ENCODE measurements at regions not wholly inside any gene's neighbourhood (a gene's known extent, or its start where the extent isn't known, plus 50 kb on each side); places are given as distances from the start of the nearest gene placed in this dataset.

GRCh38 chr1:80064524-80064923, 1058.0 kb upstream of the ADGRL4 start:
- Mint-ChIP-seq H3K4me3 (ENCODE audit: low read depth) (no peak overlapping the region), H3K27ac (no peak overlapping the region), H3K27me3 (ENCODE audit: low read depth) (no peaks in the 10 kb centered on the region), H3K9me3 (peaks cover 8% of the 10 kb centered on the region), H3K36me3 (ENCODE audit: low read depth) (no peaks in the 10 kb centered on the region), H3K4me1 (ENCODE audit: low read depth) (no peaks in the 10 kb centered on the region)
- intact Hi-C loops (cut with micrococcal nuclease) = no loop called here
- no peak for DNase-seq (ENCODE audit: low spot score)

DNA sequence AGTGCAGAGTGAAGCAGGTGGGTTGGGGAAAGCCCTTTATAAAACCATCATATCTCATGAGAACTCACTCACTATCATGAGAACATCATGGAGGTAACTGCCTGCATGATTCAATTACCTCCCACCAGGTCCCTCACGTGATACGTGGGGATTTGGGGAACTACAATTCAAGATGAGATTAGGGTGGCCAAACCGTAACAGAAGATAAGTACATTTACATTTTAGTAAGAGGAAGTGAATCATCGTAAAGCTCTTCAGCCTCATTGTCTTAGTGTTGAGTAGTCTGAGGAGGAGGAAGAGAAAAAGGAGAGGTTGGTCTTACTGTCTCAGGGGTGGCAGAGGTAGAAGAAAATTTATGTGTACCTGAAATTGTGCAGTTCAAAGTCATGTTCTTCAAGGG, 1053.4 kb upstream of the ADGRL4 start:
- Mint-ChIP-seq H3K27me3 (ENCODE audit: low read depth) (no peaks in the 10 kb centered on the region), H3K36me3 (ENCODE audit: low read depth) (no peaks in the 10 kb centered on the region), H3K4me3 (ENCODE audit: low read depth) (no peak overlapping the region), H3K4me1 (ENCODE audit: low read depth) (no peaks in the 10 kb centered on the region), H3K27ac (no peak overlapping the region), H3K9me3 (peaks cover 8% of the 10 kb centered on the region)
- DNase-seq (ENCODE audit: low spot score) = no peak
- intact Hi-C loops (cut with micrococcal nuclease) = no loop called here

DNA sequence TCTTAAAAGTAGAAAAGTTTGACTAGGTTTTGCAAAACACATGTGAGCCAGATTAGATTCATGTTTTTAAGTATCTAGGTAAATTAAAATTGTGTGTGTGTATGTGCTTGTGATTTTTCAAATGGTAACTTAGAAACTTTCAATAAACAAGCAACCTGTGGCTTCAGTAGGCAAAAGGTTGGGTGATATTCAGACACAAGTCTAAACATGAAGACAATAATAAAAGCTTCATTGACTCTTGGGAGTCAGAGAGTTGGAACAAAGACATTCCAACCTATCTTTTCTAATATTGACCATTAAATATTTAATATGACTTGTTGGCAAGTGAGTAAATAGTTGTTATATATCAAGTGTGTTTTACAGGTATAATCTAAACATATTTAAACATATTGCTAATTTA, 1049.6 kb upstream of the ADGRL4 start:
- DNase-seq (ENCODE audit: low spot score) = no peak
- Mint-ChIP-seq H3K9me3 (peaks cover 21% of the 10 kb centered on the region), H3K36me3 (ENCODE audit: low read depth) (no peaks in the 10 kb centered on the region), H3K4me3 (ENCODE audit: low read depth) (no peak overlapping the region), H3K27ac (no peak overlapping the region), H3K4me1 (ENCODE audit: low read depth) (no peaks in the 10 kb centered on the region), H3K27me3 (ENCODE audit: low read depth) (no peaks in the 10 kb centered on the region)
- intact Hi-C loops (cut with micrococcal nuclease) = no loop called here

- no peaks in the 10 kb centered on the region for H3K4me1 Mint-ChIP-seq (ENCODE audit: low read depth)
- intact Hi-C loops (cut with micrococcal nuclease) = no loop called here
- no peaks in the 10 kb centered on the region for H3K36me3 Mint-ChIP-seq (ENCODE audit: low read depth)
- no peak overlapping the region for H3K27ac Mint-ChIP-seq
- peaks cover 17% of the 10 kb centered on the region for H3K9me3 Mint-ChIP-seq
- no peaks in the 10 kb centered on the region for H3K27me3 Mint-ChIP-seq (ENCODE audit: low read depth)
- H3K4me3 Mint-ChIP-seq (ENCODE audit: low read depth) = no peak overlapping the region
- no peak for DNase-seq (ENCODE audit: low spot score)
Observed at GRCh38 chr1:80054129-80054528, 1047.6 kb upstream of the ADGRL4 start.

DNA sequence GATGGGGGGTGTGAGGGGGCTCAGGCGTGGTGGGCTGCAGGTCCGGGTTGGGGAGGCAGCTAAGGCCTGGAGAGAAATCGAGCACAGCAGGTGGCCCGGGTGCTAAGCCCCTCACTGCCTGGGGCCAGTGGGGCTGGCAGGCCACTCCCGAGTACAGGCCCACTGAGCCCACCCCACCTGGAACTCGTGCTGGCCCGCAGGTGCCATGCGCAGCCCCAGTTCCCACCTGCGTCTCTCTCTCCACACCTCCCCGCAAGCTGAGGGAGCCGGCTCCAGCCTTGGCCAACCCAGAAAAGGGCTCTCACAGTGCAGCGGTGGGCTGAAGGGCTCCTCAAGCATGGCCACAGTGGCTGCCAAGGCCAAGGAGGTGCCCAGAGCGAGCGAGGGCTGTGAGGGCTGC, 1047.1 kb upstream of the ADGRL4 start:
- H3K27me3 Mint-ChIP-seq (ENCODE audit: low read depth) = no peaks in the 10 kb centered on the region
- H3K4me1 Mint-ChIP-seq (ENCODE audit: low read depth) = no peaks in the 10 kb centered on the region
- no peak overlapping the region for H3K27ac Mint-ChIP-seq
- no peak for DNase-seq (ENCODE audit: low spot score)
- H3K9me3 Mint-ChIP-seq = peaks cover 17% of the 10 kb centered on the region
- intact Hi-C loops (cut with micrococcal nuclease) = no loop called here
- no peaks in the 10 kb centered on the region for H3K36me3 Mint-ChIP-seq (ENCODE audit: low read depth)
- H3K4me3 Mint-ChIP-seq (ENCODE audit: low read depth) = no peak overlapping the region

DNA sequence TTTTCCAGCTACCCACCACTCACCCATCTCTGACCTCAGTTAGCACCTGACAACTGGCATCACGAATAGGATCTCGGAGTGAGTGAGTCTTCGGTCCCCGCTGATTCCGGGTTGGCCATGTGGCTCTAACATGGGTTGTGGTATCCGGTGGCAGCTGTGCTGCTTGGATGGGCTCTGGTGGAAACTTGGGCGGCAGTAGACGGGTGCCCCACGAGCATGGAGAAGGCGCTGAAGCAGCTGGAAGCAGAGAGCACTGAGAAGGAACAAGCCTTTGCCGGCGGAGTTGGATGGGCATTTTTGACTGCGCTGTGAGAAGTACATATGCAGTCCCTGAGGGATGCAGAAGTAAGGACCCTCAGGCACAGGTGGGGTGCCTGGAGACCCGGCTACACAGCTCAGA, 1044.0 kb upstream of the ADGRL4 start:
- DNase-seq (ENCODE audit: low spot score) = no peak
- H3K9me3 Mint-ChIP-seq = peaks cover 22% of the 10 kb centered on the region
- no peak overlapping the region for H3K27ac Mint-ChIP-seq
- H3K4me3 Mint-ChIP-seq (ENCODE audit: low read depth) = no peak overlapping the region
- no peaks in the 10 kb centered on the region for H3K36me3 Mint-ChIP-seq (ENCODE audit: low read depth)
- H3K27me3 Mint-ChIP-seq (ENCODE audit: low read depth) = no peaks in the 10 kb centered on the region
- intact Hi-C loops (cut with micrococcal nuclease) = no loop called here
- no peaks in the 10 kb centered on the region for H3K4me1 Mint-ChIP-seq (ENCODE audit: low read depth)

DNA sequence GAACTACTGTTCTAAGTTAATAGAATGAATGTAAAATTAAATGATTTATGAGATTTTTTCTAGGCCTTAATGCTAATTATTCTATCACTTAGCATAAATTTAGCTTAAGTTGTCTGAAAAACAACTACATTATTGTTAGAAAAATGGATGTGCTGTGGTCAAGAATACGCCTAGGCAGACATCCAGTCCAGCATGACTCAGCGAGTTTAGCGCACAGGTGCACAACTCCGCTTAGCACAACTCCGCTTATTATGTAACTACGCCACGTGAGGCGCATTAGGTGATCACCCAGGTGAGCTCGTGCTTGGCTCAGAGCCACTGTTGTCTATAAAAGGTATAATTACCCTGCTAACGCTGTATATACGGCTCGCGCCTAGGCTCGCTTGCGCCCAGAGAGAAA, 1043.6 kb upstream of the ADGRL4 start:
- Mint-ChIP-seq H3K27ac (no peak overlapping the region), H3K27me3 (ENCODE audit: low read depth) (no peaks in the 10 kb centered on the region), H3K9me3 (peaks cover 22% of the 10 kb centered on the region), H3K36me3 (ENCODE audit: low read depth) (no peaks in the 10 kb centered on the region), H3K4me3 (ENCODE audit: low read depth) (no peak overlapping the region), H3K4me1 (ENCODE audit: low read depth) (no peaks in the 10 kb centered on the region)
- DNase-seq (ENCODE audit: low spot score) = no peak
- intact Hi-C loops (cut with micrococcal nuclease) = no loop called here

GRCh38 chr1:80048716-80049115, 1042.2 kb upstream of the ADGRL4 start:
- no peaks in the 10 kb centered on the region for H3K27me3 Mint-ChIP-seq (ENCODE audit: low read depth)
- no peaks in the 10 kb centered on the region for H3K36me3 Mint-ChIP-seq (ENCODE audit: low read depth)
- no peak for DNase-seq (ENCODE audit: low spot score)
- intact Hi-C loops (cut with micrococcal nuclease) = no loop called here
- no peak overlapping the region for H3K27ac Mint-ChIP-seq
- peaks cover 22% of the 10 kb centered on the region for H3K9me3 Mint-ChIP-seq
- H3K4me1 Mint-ChIP-seq (ENCODE audit: low read depth) = no peaks in the 10 kb centered on the region
- no peak overlapping the region for H3K4me3 Mint-ChIP-seq (ENCODE audit: low read depth)

GRCh38 chr1:80047791-80048190, 1041.3 kb upstream of the ADGRL4 start:
- no peak for DNase-seq (ENCODE audit: low spot score)
- intact Hi-C loops (cut with micrococcal nuclease) = no loop called here
- H3K27me3 Mint-ChIP-seq (ENCODE audit: low read depth) = no peaks in the 10 kb centered on the region
- H3K27ac Mint-ChIP-seq = no peak overlapping the region
- H3K4me3 Mint-ChIP-seq (ENCODE audit: low read depth) = no peak overlapping the region
- H3K4me1 Mint-ChIP-seq (ENCODE audit: low read depth) = no peaks in the 10 kb centered on the region
- peaks cover 24% of the 10 kb centered on the region for H3K9me3 Mint-ChIP-seq
- H3K36me3 Mint-ChIP-seq (ENCODE audit: low read depth) = no peaks in the 10 kb centered on the region

DNA sequence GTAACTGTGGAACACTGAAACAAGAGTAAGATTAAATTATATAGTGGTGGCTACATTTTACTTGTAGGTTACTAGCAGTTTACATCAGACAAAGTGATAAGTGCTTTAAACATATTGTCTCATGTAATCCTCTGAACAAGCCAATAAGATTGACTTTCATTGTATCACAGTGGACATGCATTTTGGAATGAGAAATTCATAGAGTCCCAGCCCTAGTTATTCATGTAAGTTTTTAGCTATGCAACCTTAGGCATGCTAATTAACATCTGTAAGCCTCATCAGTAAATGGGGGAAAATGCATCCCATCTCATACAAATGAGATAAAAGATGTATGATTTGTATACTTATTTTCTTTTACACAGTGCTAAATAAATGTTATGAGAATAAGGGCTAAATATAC, 1038.1 kb upstream of the ADGRL4 start:
- peaks cover 24% of the 10 kb centered on the region for H3K9me3 Mint-ChIP-seq
- intact Hi-C loops (cut with micrococcal nuclease) = no loop called here
- H3K27me3 Mint-ChIP-seq (ENCODE audit: low read depth) = no peaks in the 10 kb centered on the region
- no peaks in the 10 kb centered on the region for H3K4me1 Mint-ChIP-seq (ENCODE audit: low read depth)
- H3K27ac Mint-ChIP-seq = no peak overlapping the region
- no peak overlapping the region for H3K4me3 Mint-ChIP-seq (ENCODE audit: low read depth)
- no peaks in the 10 kb centered on the region for H3K36me3 Mint-ChIP-seq (ENCODE audit: low read depth)
- DNase-seq (ENCODE audit: low spot score) = no peak

DNA sequence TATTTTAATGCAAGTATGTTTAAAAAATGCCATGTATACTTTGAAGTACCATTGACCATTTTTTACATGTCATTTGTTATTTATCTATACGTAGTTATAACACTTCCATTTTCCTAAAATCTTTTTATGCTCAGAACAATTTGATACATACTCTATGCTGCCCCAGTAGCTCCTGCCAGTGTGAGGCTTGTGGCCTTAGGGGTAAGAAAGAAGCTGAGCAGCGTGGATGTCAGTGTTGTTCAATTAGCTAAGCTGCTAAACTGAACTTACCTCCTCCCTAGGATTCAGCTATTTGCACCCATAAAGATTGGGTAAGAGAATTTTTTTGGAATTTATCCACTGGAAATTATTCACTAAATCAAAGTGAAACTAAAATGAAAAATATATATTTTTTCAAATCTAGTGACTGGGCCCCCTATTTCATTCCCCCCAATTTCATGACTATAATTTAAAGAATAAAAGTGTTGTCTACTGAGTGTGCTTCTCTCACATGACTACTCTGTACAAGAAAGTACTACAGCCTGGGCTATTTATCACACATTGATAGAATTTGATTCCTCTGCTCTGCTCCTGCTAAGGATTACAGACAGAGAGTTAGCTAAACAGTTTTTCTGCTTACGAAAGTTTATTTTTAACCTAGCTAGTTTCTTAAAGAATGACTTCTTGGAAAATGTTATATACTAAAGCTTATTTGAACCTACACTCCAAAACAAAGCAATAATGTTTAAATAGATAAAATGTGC, 1030.3 kb upstream of the ADGRL4 start:
- no peak for DNase-seq (ENCODE audit: low spot score)
- Mint-ChIP-seq H3K4me3 (ENCODE audit: low read depth) (no peak overlapping the region), H3K4me1 (ENCODE audit: low read depth) (no peaks in the 10 kb centered on the region), H3K9me3 (peaks cover 24% of the 10 kb centered on the region), H3K36me3 (ENCODE audit: low read depth) (no peaks in the 10 kb centered on the region), H3K27ac (no peak overlapping the region), H3K27me3 (ENCODE audit: low read depth) (no peaks in the 10 kb centered on the region)
- intact Hi-C loops (cut with micrococcal nuclease) = no loop called here

DNA sequence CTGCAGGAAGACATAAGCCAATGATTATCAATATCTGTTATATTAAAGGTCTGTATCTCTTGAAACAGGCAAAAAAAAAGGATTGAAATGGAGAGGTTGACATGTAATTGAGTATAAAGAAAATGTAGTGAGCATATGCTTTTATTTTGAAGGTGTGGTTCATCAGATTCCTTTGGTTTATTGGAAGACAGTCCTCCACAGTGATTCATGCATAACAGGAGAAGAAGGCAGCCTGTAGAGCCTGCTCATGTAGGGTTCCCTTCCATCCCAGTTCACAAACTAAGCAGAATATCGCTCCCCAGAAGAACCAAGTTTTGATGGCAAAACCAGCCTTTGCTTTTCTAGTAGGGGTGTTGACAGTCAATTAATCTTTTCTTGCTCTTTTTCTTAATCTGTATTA, 1016.8 kb upstream of the ADGRL4 start:
- no peak for DNase-seq (ENCODE audit: low spot score)
- H3K36me3 Mint-ChIP-seq (ENCODE audit: low read depth) = no peaks in the 10 kb centered on the region
- H3K4me1 Mint-ChIP-seq (ENCODE audit: low read depth) = no peaks in the 10 kb centered on the region
- H3K27me3 Mint-ChIP-seq (ENCODE audit: low read depth) = no peaks in the 10 kb centered on the region
- no peak overlapping the region for H3K27ac Mint-ChIP-seq
- H3K9me3 Mint-ChIP-seq = peaks cover 6% of the 10 kb centered on the region
- no peak overlapping the region for H3K4me3 Mint-ChIP-seq (ENCODE audit: low read depth)
- intact Hi-C loops (cut with micrococcal nuclease) = no loop called here

- no peaks in the 10 kb centered on the region for H3K36me3 Mint-ChIP-seq (ENCODE audit: low read depth)
- no peaks in the 10 kb centered on the region for H3K4me1 Mint-ChIP-seq (ENCODE audit: low read depth)
- no peaks in the 10 kb centered on the region for H3K27me3 Mint-ChIP-seq (ENCODE audit: low read depth)
- intact Hi-C loops (cut with micrococcal nuclease) = no loop called here
- H3K4me3 Mint-ChIP-seq (ENCODE audit: low read depth) = no peak overlapping the region
- no peak overlapping the region for H3K27ac Mint-ChIP-seq
- DNase-seq (ENCODE audit: low spot score) = no peak
- H3K9me3 Mint-ChIP-seq = peaks cover 11% of the 10 kb centered on the region
Observed at GRCh38 chr1:80021891-80022290, 1015.4 kb upstream of the ADGRL4 start.

- Mint-ChIP-seq H3K9me3 (peaks cover 8% of the 10 kb centered on the region), H3K27me3 (ENCODE audit: low read depth) (no peaks in the 10 kb centered on the region), H3K4me1 (ENCODE audit: low read depth) (no peaks in the 10 kb centered on the region), H3K4me3 (ENCODE audit: low read depth) (no peak overlapping the region), H3K27ac (no peak overlapping the region), H3K36me3 (ENCODE audit: low read depth) (no peaks in the 10 kb centered on the region)
- intact Hi-C loops (cut with micrococcal nuclease) = no loop called here
- DNase-seq (ENCODE audit: low spot score) = no peak
Observed at GRCh38 chr1:80018348-80018747, 1011.8 kb upstream of the ADGRL4 start.

Measured in activated T-helper 2 cell treated with anti-CD3 and anti-CD28 coated beads, Interferon-gamma antibody, Interleukin-2, Interleukin-4, amounts not matched to agents 10 μg/mL and 5 μg/mL and 100 μg/mL, durations not matched to agents 14 hours and 24 hours and 36 hours (primary cell).